ENCODE measurements at regions not wholly inside any gene's neighbourhood (a gene's known extent, or its start where the extent isn't known, plus 50 kb on each side); places are given as distances from the start of the nearest gene placed in this dataset.
A peak's percentile ranks its signal among the peaks of the same experiment; 100 is the strongest.
"Not testable (repeated sequence)": the region's sequence is repeated elsewhere in the genome, so short reads cannot be mapped to it uniquely, and the experiment has no call there.

GRCh38 chr2:83261591-83262136, 1197.4 kb downstream of the SUCLG1 start:
- no peak for DNase-seq (ENCODE audit: low read depth)

GRCh38 chr2:83253848-83254247, 1205.2 kb downstream of the SUCLG1 start:
- no peak for DNase-seq (ENCODE audit: low read depth)

GRCh38 chr2:83251321-83251872, 1207.7 kb downstream of the SUCLG1 start:
- peak; percentile 5 for DNase-seq (ENCODE audit: low read depth)

- DNase-seq (ENCODE audit: low read depth), result not testable (repeated sequence)
Measured at GRCh38 chr2:83245806-83246537, 1213.1 kb downstream of the SUCLG1 start.

GRCh38 chr2:83240611-83241010, 1218.5 kb downstream of the SUCLG1 start:
- no peak for DNase-seq (ENCODE audit: low read depth)

- DNase-seq (ENCODE audit: low read depth), result no peak
Measured at GRCh38 chr2:83238111-83238510, 1221.0 kb downstream of the SUCLG1 start.

GRCh38 chr2:83234246-83234645, 1224.8 kb downstream of the SUCLG1 start:
- no peak for DNase-seq (ENCODE audit: low read depth)

GRCh38 chr2:83233781-83234180, 1225.3 kb downstream of the SUCLG1 start:
- DNase-seq (ENCODE audit: low read depth), result no peak

GRCh38 chr2:83233326-83233725, 1225.8 kb downstream of the SUCLG1 start:
- DNase-seq (ENCODE audit: low read depth), result no peak

- no peak for DNase-seq (ENCODE audit: low read depth)
Measured at GRCh38 chr2:83229443-83229842, 1229.6 kb downstream of the SUCLG1 start.

- no peak for DNase-seq (ENCODE audit: low read depth)
Measured at GRCh38 chr2:83224591-83225200, 1234.4 kb downstream of the SUCLG1 start.

GRCh38 chr2:83221258-83221657, 1237.8 kb downstream of the SUCLG1 start:
- DNase-seq (ENCODE audit: low read depth), result peak; percentile 34

- DNase-seq (ENCODE audit: low read depth), result no peak
Measured at GRCh38 chr2:83217854-83218253, 1241.2 kb downstream of the SUCLG1 start.

GRCh38 chr2:83196225-83196624, 1262.9 kb downstream of the SUCLG1 start:
- DNase-seq (ENCODE audit: low read depth), result no peak

- peak; percentile 29 for DNase-seq (ENCODE audit: low read depth)
Measured at GRCh38 chr2:83191316-83191715, 1267.8 kb downstream of the SUCLG1 start.

GRCh38 chr2:83186105-83186760, 1272.8 kb downstream of the SUCLG1 start:
- peak; percentile 67 for DNase-seq (ENCODE audit: low read depth)

GRCh38 chr2:83180862-83181530, 1278.1 kb downstream of the SUCLG1 start:
- DNase-seq (ENCODE audit: low read depth), result not testable (repeated sequence)

GRCh38 chr2:83176539-83176938, 1282.5 kb downstream of the SUCLG1 start:
- no peak for DNase-seq (ENCODE audit: low read depth)

GRCh38 chr2:83172841-83173240, 1286.2 kb downstream of the SUCLG1 start:
- no peak for DNase-seq (ENCODE audit: low read depth)

- no peak for DNase-seq (ENCODE audit: low read depth)
Measured at GRCh38 chr2:83168377-83168776, 1290.7 kb downstream of the SUCLG1 start.

- no peak for DNase-seq (ENCODE audit: low read depth)
Measured at GRCh38 chr2:83162421-83162820, 1296.7 kb downstream of the SUCLG1 start.

- DNase-seq (ENCODE audit: low read depth), result no peak
Measured at GRCh38 chr2:83160571-83160970, 1298.5 kb downstream of the SUCLG1 start.

Measured in HS-27A (cell line).